H9 (cell line): ENCODE measurements at regions not wholly inside any gene's neighbourhood (a gene's known extent, or its start where the extent isn't known, plus 50 kb on each side); places are given as distances from the start of the nearest gene placed in this dataset.

Experiments used
- DNase-seq: peaks from one replicate; pipeline ENCODE4 v3.0.0-alpha.2; 2017
- H2AFZ ChIP-seq: one replicate; pipeline ENCODE4 v1.6.1; 2013; ENCODE audit warnings: mild to moderate bottlenecking, low read length, control low read depth, moderate library complexity
- H2AK5ac ChIP-seq: 2 replicates; pipeline ENCODE4 v1.6.1; 2013; ENCODE audit warnings: low read length, control low read depth, mixed read lengths; ENCODE audit not compliant: insufficient read length
- H2BK120ac ChIP-seq: one replicate; pipeline ENCODE4 v1.6.1; 2013; ENCODE audit warnings: low read depth, mild to moderate bottlenecking, low read length, control low read depth, inconsistent platforms; ENCODE audit not compliant: poor library complexity, severe bottlenecking
- H2BK12ac ChIP-seq: 2 replicates; pipeline ENCODE4 v1.6.1; 2013; ENCODE audit warnings: low read length, control low read depth, mixed read lengths, low read depth; ENCODE audit not compliant: insufficient read length
- H2BK15ac ChIP-seq: 2 replicates; pipeline ENCODE4 v1.6.1; 2013; ENCODE audit warnings: low read depth, low read length, control low read depth
- H2BK20ac ChIP-seq: one replicate; pipeline ENCODE4 v1.6.1; 2013; ENCODE audit warnings: low read depth, mild to moderate bottlenecking, low read length, control low read depth, inconsistent platforms; ENCODE audit not compliant: poor library complexity, severe bottlenecking
- H2BK5ac ChIP-seq: 2 replicates; pipeline ENCODE4 v1.6.1; 2013; ENCODE audit warnings: low read length, control low read depth, mixed read lengths; ENCODE audit not compliant: insufficient read length
- H3K14ac ChIP-seq: 2 replicates; pipeline ENCODE4 v1.6.1; 2013; ENCODE audit warnings: low read length, control low read depth; ENCODE audit not compliant: insufficient read depth
- H3K18ac ChIP-seq: 2 replicates; pipeline ENCODE4 v1.6.1; 2013; ENCODE audit warnings: low read depth, mild to moderate bottlenecking, mixed read lengths, low read length, control low read depth; ENCODE audit not compliant: insufficient read length
- H3K23ac ChIP-seq: 2 replicates; pipeline ENCODE4 v1.6.1; 2013; ENCODE audit warnings: low read length, control low read depth, mixed read lengths, low read depth; ENCODE audit not compliant: insufficient read length
- H3K23me2 ChIP-seq: 2 replicates; pipeline ENCODE4 v1.6.1; 2013; ENCODE audit warnings: low read depth, mild to moderate bottlenecking, mixed read lengths, low read length, control low read depth; ENCODE audit not compliant: insufficient read length, poor library complexity, severe bottlenecking
- H3K27ac ChIP-seq: 2 replicates; pipeline ENCODE4 v1.5.1; 2013; ENCODE audit warnings: low read length, control low read depth, mixed read lengths, low read depth; ENCODE audit not compliant: insufficient read length
- H3K27me3 ChIP-seq: 2 replicates; pipeline ENCODE4 v1.6.1; 2013; ENCODE audit warnings: low read length, control low read depth, inconsistent platforms; ENCODE audit not compliant: insufficient read depth
- H3K4ac ChIP-seq: 2 replicates; pipeline ENCODE4 v1.6.1; 2013; ENCODE audit warnings: low read depth, mild to moderate bottlenecking, control low read depth, inconsistent platforms, low read length, moderate library complexity
- H3K4me1 ChIP-seq: 2 replicates; pipeline ENCODE4 v1.6.1; 2013; ENCODE audit warnings: low read length, control low read depth, inconsistent platforms; ENCODE audit not compliant: insufficient read depth
- H3K4me2 ChIP-seq: 2 replicates; pipeline ENCODE4 v1.6.1; 2013; ENCODE audit warnings: low read length, control low read depth, mixed read lengths; ENCODE audit not compliant: insufficient read length, insufficient read depth
- H3K56ac ChIP-seq: 2 replicates; pipeline ENCODE4 v1.6.1; 2013; ENCODE audit warnings: low read depth, mild to moderate bottlenecking, mixed read lengths, low read length, control low read depth; ENCODE audit not compliant: insufficient read length
- H3K79me1 ChIP-seq: 2 replicates; pipeline ENCODE4 v1.6.1; 2013; ENCODE audit warnings: low read depth, mild to moderate bottlenecking, moderate library complexity, low read length, control low read depth, inconsistent platforms; ENCODE audit not compliant: insufficient read depth, poor library complexity, severe bottlenecking
- H3K79me2 ChIP-seq: 2 replicates; pipeline ENCODE4 v1.6.1; 2013; ENCODE audit warnings: low read length, control low read depth, inconsistent platforms; ENCODE audit not compliant: insufficient read depth
- H3K9ac ChIP-seq: 2 replicates; pipeline ENCODE4 v1.6.1; 2013; ENCODE audit warnings: low read length, control low read depth, mixed read lengths; ENCODE audit not compliant: insufficient read length; ENCODE audit errors: extremely low read depth
- H3K9me3 ChIP-seq: one replicate; pipeline ENCODE4 v1.6.1; 2013; ENCODE audit warnings: low read depth, low read length, inconsistent platforms; ENCODE audit not compliant: control insufficient read depth
- H3T11ph ChIP-seq: one replicate; pipeline ENCODE4 v1.6.1; 2013; ENCODE audit warnings: mild to moderate bottlenecking, low read length, control low read depth, inconsistent platforms
- H4K20me1 ChIP-seq: one replicate; pipeline ENCODE4 v1.6.1; 2013; ENCODE audit not compliant: control insufficient read depth, insufficient read length, insufficient read depth
- H4K5ac ChIP-seq: 2 replicates; pipeline ENCODE4 v1.6.1; 2013; ENCODE audit warnings: low read depth, mild to moderate bottlenecking, mixed read lengths, low read length, control low read depth; ENCODE audit not compliant: insufficient read length
- H4K8ac ChIP-seq: replicated peaks from 2 replicates; pipeline ENCODE4 v1.6.1; 2013; ENCODE audit warnings: low read length, control low read depth, mixed read lengths, low read depth; ENCODE audit not compliant: insufficient read length
- H4K91ac ChIP-seq: 2 replicates; pipeline ENCODE4 v1.6.1; 2013; ENCODE audit warnings: low read depth, mild to moderate bottlenecking, moderate library complexity, mixed read lengths, low read length, control low read depth; ENCODE audit not compliant: insufficient read length
- H3K27ac Mint-ChIP-seq, 3 experiments: 2 replicates in 2 of 3; 3 replicates in 1 of 3; pipeline ENCODE4 v1.8.0; 2020 to 2021; ENCODE audit warnings: mixed read lengths in 3 of 3, mild to moderate bottlenecking in 1 of 3, moderate library complexity in 1 of 3
- H3K27me3 Mint-ChIP-seq: 2 replicates; pipeline ENCODE4 v1.8.0; 2021; ENCODE audit warnings: low read depth, mild to moderate bottlenecking, moderate library complexity, mixed read lengths
- H3K36me3 Mint-ChIP-seq, 3 experiments: 2 replicates in 2 of 3; 3 replicates in 1 of 3; pipeline ENCODE4 v1.8.0; 2020 to 2021; ENCODE audit warnings: low read depth in 3 of 3, mixed read lengths in 3 of 3; ENCODE audit not compliant: insufficient read depth in 1 of 3
- H3K4me1 Mint-ChIP-seq, 2 experiments: 2 replicates each; pipeline ENCODE4 v1.8.0; 2020; ENCODE audit warnings: mixed read lengths in 2 of 2
- H3K4me3 Mint-ChIP-seq, 2 experiments: 2 replicates in 1 of 2; 3 replicates in 1 of 2; pipeline ENCODE4 v1.8.0; 2020 to 2021; ENCODE audit warnings: mild to moderate bottlenecking in 2 of 2, mixed read lengths in 2 of 2, moderate library complexity in 1 of 2
- H3K9me3 Mint-ChIP-seq, 2 experiments: 2 replicates in 1 of 2; 3 replicates in 1 of 2; pipeline ENCODE4 v1.8.0; 2020; ENCODE audit warnings: mild to moderate bottlenecking in 2 of 2, mixed read lengths in 2 of 2, moderate library complexity in 1 of 2
- CTCF ChIP-seq: fragments of 200-600 bp; sonication (generic); conservative IDR thresholded peaks from 3 replicates; pipeline ENCODE4 v1.8.0; 2021; ENCODE audit warnings: antibody characterized with exemption, mild to moderate bottlenecking
- WGBS: extraction: QIAGEN DNeasy Blood & Tissue Kit; methylation state at CpG from one replicate; pipeline ENCODE4 v1.1.7; 2013; ENCODE audit warnings: missing lambda C conversion rate, low lambda C conversion rate, mixed read lengths; ENCODE audit not compliant: insufficient read length; ENCODE audit errors: extremely low coverage; 5-methylcytosine and 5-hydroxymethylcytosine counted together

DNA sequence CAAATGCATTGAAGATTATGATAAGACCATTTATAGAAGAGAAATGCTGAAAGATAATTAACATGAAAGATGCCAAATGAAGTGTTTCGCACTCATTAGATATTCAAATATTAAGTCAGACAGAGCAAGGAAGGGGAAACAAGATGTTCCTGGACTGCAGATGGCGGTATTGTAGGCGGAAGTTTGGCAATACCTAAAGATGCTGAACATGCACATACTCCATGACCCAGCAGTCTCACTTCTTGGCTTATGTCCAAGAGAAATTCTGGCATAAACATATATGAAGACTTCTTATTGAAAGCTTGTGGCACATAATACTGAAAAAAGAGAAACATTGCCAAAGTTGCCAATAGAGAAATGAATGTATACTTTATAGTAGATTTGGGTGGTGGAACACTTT, 325.4 kb upstream of the SEMA3C start:
- H3K18ac ChIP-seq: no peak overlapping the region
- no CpG with 5 or more reads among the region's 3 CpGs for WGBS
- H2BK120ac ChIP-seq: no peak overlapping the region
- no peak overlapping the region for H3K27ac ChIP-seq
- H3K4me2 ChIP-seq: no peak overlapping the region
- H3K27me3 ChIP-seq: no peaks in the 10 kb centered on the region
- H3T11ph ChIP-seq: no peak overlapping the region
- H4K8ac ChIP-seq: no peak overlapping the region
- no peak overlapping the region for H4K5ac ChIP-seq
- no peak overlapping the region for H3K14ac ChIP-seq
- no peaks in the 10 kb centered on the region for H3K79me2 ChIP-seq
- H3K4me3 Mint-ChIP-seq: no peak overlapping the region
- no peaks in the 10 kb centered on the region for H3K4me1 ChIP-seq
- no peak overlapping the region for H2BK20ac ChIP-seq
- no peak for DNase-seq
- H3K9ac ChIP-seq: no peak overlapping the region
- no peak overlapping the region for H2BK15ac ChIP-seq
- H3K27me3 Mint-ChIP-seq: no peaks in the 10 kb centered on the region
- peaks cover 3 to 16% (median 16%) of the 10 kb centered on the region in 3 experiments; a peak in 5 of 7 replicates for H3K36me3 Mint-ChIP-seq
- no peak overlapping the region for H3K56ac ChIP-seq
- H3K4ac ChIP-seq: no peak overlapping the region
- H3K23ac ChIP-seq: no peak overlapping the region
- peaks cover 9% of the 10 kb centered on the region in 2 experiments for H3K4me1 Mint-ChIP-seq
- no peak overlapping the region for H2AK5ac ChIP-seq
- H3K23me2 ChIP-seq: no peaks in the 10 kb centered on the region
- no peaks in the 10 kb centered on the region for H4K20me1 ChIP-seq
- H3K9me3 ChIP-seq: no peaks in the 10 kb centered on the region
- H2AFZ ChIP-seq: no peak overlapping the region
- TF ChIP-seq CTCF: peak; percentile 23; the same call in 1 of the 3 replicates
- H2BK12ac ChIP-seq: no peak overlapping the region
- no peak overlapping the region for H4K91ac ChIP-seq
- H2BK5ac ChIP-seq: no peak overlapping the region
- H3K79me1 ChIP-seq: no peaks in the 10 kb centered on the region
- no peak overlapping the region for H3K27ac Mint-ChIP-seq
- peaks cover 14 to 16% of the 10 kb centered on the region in 2 experiments for H3K9me3 Mint-ChIP-seq
